A673 (cell line): ENCODE measurements at regions not wholly inside any gene's neighbourhood (a gene's known extent, or its start where the extent isn't known, plus 50 kb on each side); places are given as distances from the start of the nearest gene placed in this dataset.

ENCODE experiments used
- BruUV-seq: library from RNA; stranded (reverse); fragments of 400-500 nt; replicated peaks from 2 replicates; lab custom pipeline; 2021; lab: Mats Ljungman, UMichigan
- CTCF ChIA-PET: fragments of 300-600 bp; sonication (Branson Sonifier 250); formaldehyde crosslinking; loops from one replicate; lab custom pipeline; 2022; ENCODE audit warnings: antibody characterized with exemption; lab: Charles Lee
- POLR2A ChIA-PET: fragments of 300-600 bp; sonication (Branson Sonifier 250); formaldehyde crosslinking; loops from one replicate; lab custom pipeline; 2022; ENCODE audit warnings: antibody characterized with exemption; ENCODE audit not compliant: low non-redundant PET; lab: Charles Lee
- DNase-seq: peaks from one replicate; pipeline ENCODE4 v3.0.0-alpha.2; 2015; ENCODE audit warnings: low spot score
- H3K27ac ChIP-seq: fragments of 200-600 bp; sonication (generic); 2 replicates; pipeline ENCODE4 v1.5.1; 2016; ENCODE audit warnings: mixed run types, low read depth, mild to moderate bottlenecking, mixed read lengths, antibody characterized with exemption, low read length; ENCODE audit not compliant: poor library complexity, severe bottlenecking
- H3K27me3 ChIP-seq: fragments of 200-600 bp; sonication (generic); replicated peaks from 2 replicates; pipeline ENCODE4 v1.6.1; 2017; ENCODE audit warnings: mixed run types, low read depth, mild to moderate bottlenecking, mixed read lengths, antibody characterized with exemption, low read length; ENCODE audit not compliant: insufficient read depth, poor library complexity
- H3K36me3 ChIP-seq: fragments of 200-600 bp; sonication (generic); 2 replicates; pipeline ENCODE4 v1.6.1; 2016; ENCODE audit warnings: mixed run types, mild to moderate bottlenecking, mixed read lengths, antibody characterized with exemption, low read length; ENCODE audit not compliant: insufficient read depth, poor library complexity, severe bottlenecking
- H3K4me1 ChIP-seq: fragments of 200-600 bp; sonication (generic); 2 replicates; pipeline ENCODE4 v1.6.1; 2017; ENCODE audit warnings: mixed run types, mild to moderate bottlenecking, mixed read lengths, antibody characterized with exemption, low read length; ENCODE audit not compliant: insufficient read depth, poor library complexity, severe bottlenecking
- H3K4me3 ChIP-seq: fragments of 200-600 bp; sonication (generic); 2 replicates; pipeline ENCODE4 v1.5.1; 2016; ENCODE audit warnings: low read depth, mixed run types, mild to moderate bottlenecking, mixed read lengths, low read length; ENCODE audit not compliant: poor library complexity, severe bottlenecking
- H3K9me3 ChIP-seq: fragments of 200-600 bp; sonication (generic); 2 replicates; pipeline ENCODE4 v1.6.1; 2016; ENCODE audit warnings: mixed run types, low read depth, mild to moderate bottlenecking, mixed read lengths, antibody characterized with exemption, low read length; ENCODE audit not compliant: poor library complexity, severe bottlenecking
- CTCF ChIP-seq: fragments of 300-800, 200-600 bp; sonication (generic); conservative IDR thresholded peaks from 2 replicates; pipeline ENCODE4 v1.5.1; 2017; ENCODE audit warnings: low read depth, mild to moderate bottlenecking, antibody characterized with exemption, low read length, moderate library complexity, mixed read lengths
- EZH2 ChIP-seq: fragments of 200-600 bp; sonication (generic); IDR thresholded peaks from 2 replicates; pipeline ENCODE4 v1.6.1; 2017; ENCODE audit warnings: borderline replicate concordance, low read depth, mild to moderate bottlenecking, mixed read lengths, antibody characterized with exemption, low read length; ENCODE audit not compliant: poor library complexity, severe bottlenecking
- intact Hi-C: fragments of 100-400 bp; cut with micrococcal nuclease; formaldehyde crosslinking; loops from one replicate; pipeline ENCODE4 v1.10.0; 2022; ENCODE audit not compliant: unreplicated experiment

DNA sequence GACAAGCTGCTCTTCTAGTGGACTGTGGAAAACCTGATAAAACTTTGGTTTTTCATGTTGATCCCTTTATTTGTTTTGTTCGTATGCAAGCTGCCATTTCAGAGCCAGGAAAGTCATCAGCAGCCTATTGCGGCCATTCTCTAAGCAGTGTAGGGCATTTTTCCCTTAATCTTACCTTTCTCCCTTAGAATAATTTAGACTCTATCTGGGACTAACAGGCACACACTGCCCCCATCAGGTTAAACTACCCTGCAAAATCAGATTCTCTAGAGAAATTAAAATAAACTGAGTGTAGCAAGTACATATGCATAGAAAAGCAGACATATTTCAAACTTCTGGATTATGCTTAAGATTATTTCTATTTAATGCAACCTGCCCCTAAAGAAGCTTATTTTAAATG lies 347.5 kb downstream of the METTL4 start:
- no TSS peak for BruUV-seq
- DNase-seq = peak; percentile 32
- H3K4me3 ChIP-seq = no peak overlapping the region

DNA sequence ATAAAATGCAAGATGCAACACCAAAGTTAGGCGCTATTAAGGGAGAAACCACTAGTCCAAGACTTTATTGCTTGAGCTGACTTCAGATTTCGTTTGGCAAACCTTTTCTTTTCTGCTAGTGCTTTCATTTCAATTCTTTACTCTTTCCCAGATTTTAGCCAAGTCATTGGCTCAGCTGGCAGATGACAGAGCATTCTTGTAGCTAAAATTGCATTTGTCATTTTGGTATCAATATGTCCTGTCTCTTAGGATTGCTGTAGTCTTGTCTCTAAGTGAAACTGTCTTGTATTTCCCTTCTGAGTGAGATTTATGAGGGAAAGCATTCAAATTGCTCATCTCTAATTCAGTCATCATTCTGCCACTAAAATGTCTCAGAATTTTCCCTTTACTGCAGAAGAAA lies 335.1 kb downstream of the METTL4 start:
- POLR2A ChIA-PET = no interaction called here
- no peak for TF ChIP-seq EZH2
- TF ChIP-seq CTCF = no peak
- DNase-seq = no peak

More for the DNA sequence above, 347.5 kb downstream of the METTL4 start:
- Histone ChIP-seq H3K4me1 (no peaks in the 10 kb centered on the region), H3K27ac (no peak overlapping the region), H3K36me3 (no peaks in the 10 kb centered on the region), H3K27me3 (peaks cover 31% of the 10 kb centered on the region), H3K9me3 (no peaks in the 10 kb centered on the region)
- TF ChIP-seq CTCF (peak; percentile 60), EZH2 (no peak)
- POLR2A ChIA-PET = no interaction called here
- CTCF ChIA-PET = no interaction called here
- intact Hi-C loops = loop anchor here (5.0 to 10.0 kb wide), 3 partner anchors 117 to 1357 kb away; no protein-coding TSS in a partner anchor

DNA sequence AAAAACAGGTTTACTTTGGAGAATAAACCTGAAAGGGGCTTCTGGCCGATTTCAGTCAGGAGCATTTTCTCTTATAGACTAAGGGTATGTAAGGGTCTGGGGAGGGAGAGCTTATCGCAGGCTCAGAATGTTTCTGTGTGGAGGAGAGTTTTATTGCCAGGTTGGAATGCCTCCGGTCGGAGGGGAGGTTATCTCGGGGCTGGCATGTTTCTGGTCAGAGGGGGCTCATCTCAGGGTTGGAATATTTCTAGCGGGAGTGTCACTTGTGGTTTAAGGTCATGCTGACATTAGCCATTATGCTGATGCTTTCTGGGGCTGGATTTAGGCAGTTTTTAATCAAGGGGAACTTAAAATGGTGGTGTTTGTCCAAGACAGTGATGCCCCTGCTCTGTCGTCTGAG lies 333.6 kb downstream of the METTL4 start:
- BruUV-seq = no TSS peak
- TF ChIP-seq CTCF (no peak), EZH2 (no peak)
- Histone ChIP-seq H3K27me3 (peaks cover 62% of the 10 kb centered on the region), H3K4me1 (no peaks in the 10 kb centered on the region), H3K36me3 (no peaks in the 10 kb centered on the region), H3K27ac (no peak overlapping the region), H3K4me3 (no peak overlapping the region), H3K9me3 (no peaks in the 10 kb centered on the region)
- ChIA-PET POLR2A (no interaction called here), CTCF (no interaction called here)
- intact Hi-C loops = no loop called here
- DNase-seq = no peak

More for the DNA sequence above, 335.1 kb downstream of the METTL4 start:
- Histone ChIP-seq H3K27ac (no peak overlapping the region), H3K36me3 (no peaks in the 10 kb centered on the region), H3K4me3 (no peak overlapping the region), H3K4me1 (no peaks in the 10 kb centered on the region), H3K9me3 (no peaks in the 10 kb centered on the region), H3K27me3 (peaks cover 58% of the 10 kb centered on the region)
- CTCF ChIA-PET = no interaction called here
- BruUV-seq = no TSS peak
- intact Hi-C loops = no loop called here
